HK-2 (cell line): ENCODE measurements at regions not wholly inside any gene's neighbourhood (a gene's known extent, or its start where the extent isn't known, plus 50 kb on each side); places are given as distances from the start of the nearest gene placed in this dataset.

ENCODE experiments used
- DNase-seq: peaks from one replicate; pipeline ENCODE4 v3.0.0-alpha.2; 2018; ENCODE audit not compliant: unreplicated experiment

GRCh38 chr15:37870711-37871110, 63.7 kb upstream of the TMCO5A start:
- DNase-seq: no peak

GRCh38 chr15:37872661-37873060, 61.8 kb upstream of the TMCO5A start:
- DNase-seq: no peak

- DNase-seq: no peak
Observed at GRCh38 chr15:37873336-37873735, 61.1 kb upstream of the TMCO5A start.

DNA sequence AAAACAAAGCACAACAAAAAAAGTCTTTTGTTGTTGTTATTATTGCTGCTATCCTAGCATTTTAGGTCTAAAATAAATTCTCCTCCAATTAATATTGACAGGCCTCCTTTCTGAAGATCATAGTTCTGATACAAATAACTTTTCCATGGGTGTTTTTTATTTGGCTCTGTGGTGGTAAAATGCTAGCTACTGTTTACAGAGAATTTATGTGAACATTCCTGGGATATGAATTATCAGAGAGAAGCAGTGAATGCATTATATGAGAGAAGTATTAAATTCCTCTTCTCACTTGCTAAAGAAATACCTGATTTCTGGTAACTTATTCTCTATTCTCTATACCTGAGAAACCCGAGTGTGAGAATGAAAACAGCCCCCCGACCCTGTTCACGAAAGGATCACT, 57.5 kb upstream of the TMCO5A start:
- no peak for DNase-seq

DNA sequence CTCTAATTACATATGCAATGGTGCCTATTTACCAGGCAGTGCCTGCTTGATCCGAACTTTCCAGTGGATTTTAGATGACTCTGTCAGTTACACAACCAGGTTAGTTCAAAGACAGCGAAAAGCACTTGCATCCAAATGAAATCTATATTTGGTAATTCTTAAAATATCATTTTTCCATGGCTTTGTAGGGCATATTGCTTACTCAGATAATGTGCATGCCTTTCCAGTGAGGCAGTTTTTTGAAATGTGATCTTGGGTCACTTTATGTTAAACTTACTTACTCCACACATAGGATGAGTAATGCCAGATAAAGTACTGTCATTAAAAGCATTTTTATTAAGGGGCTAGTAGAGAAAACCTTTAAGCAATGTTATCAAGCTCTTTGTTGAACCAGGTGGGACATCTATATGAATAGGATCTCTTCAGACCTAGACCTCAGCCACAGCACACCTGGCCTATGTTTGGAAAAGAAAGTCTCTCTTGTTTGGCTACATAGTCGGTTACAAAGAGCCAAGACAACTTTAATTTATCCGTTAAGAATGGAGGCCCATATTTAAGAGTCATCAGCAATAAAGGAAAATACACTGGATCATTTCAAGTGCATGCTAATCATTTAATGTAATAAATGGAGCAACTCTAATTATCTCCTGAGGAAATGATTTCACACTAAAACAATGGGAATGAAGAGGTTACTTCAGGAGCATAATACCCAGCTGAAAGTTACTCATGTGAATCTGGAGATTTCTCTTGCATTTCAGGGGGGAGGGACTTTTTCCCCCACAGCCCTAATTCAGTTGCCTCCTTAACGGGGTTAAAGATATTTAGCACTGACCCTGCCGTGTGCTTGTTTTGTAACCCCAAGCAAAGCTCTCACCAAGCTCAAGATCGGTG, 56.3 kb upstream of the TMCO5A start:
- no peak for DNase-seq

DNA sequence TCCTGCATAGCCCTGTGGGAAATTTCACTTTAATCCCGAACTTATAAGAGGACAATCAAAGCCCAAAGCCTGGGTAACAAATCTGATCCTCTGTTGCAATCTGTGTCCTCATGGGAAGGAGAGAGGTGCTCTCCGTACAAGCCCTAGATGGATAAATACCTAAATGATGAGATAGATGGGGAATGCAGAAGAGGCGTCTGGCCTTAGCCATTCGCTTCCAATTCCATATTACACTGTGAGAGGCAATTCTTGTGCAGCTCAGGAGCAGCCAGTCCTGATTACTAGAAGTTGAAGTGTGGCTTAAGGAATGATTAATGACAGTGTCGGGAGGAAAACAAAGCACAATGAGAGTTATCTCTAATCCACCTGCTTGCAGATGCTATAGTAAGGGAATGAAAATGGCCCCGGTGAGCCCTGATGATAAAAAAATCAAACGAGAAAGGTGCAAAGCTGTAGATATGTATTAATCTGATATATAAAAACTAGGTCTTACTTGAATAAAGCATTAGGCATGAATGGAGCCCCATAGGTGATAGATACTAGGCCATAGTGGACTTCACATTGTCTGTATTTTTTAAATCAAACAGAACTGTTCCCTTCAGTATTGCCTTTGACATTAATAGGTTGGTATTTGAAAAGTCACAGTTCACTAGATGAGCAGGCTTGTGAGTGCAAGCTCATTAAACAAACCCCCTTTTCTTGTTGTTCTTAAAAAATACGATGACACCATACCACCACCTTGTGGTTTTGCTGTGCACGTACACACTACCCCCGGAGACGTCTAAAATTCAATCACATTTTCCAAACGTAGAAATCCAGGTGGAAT, 54.2 kb upstream of the TMCO5A start:
- no peak for DNase-seq

- DNase-seq: no peak
Observed at GRCh38 chr15:37880835-37881153, 53.6 kb upstream of the TMCO5A start.

DNA sequence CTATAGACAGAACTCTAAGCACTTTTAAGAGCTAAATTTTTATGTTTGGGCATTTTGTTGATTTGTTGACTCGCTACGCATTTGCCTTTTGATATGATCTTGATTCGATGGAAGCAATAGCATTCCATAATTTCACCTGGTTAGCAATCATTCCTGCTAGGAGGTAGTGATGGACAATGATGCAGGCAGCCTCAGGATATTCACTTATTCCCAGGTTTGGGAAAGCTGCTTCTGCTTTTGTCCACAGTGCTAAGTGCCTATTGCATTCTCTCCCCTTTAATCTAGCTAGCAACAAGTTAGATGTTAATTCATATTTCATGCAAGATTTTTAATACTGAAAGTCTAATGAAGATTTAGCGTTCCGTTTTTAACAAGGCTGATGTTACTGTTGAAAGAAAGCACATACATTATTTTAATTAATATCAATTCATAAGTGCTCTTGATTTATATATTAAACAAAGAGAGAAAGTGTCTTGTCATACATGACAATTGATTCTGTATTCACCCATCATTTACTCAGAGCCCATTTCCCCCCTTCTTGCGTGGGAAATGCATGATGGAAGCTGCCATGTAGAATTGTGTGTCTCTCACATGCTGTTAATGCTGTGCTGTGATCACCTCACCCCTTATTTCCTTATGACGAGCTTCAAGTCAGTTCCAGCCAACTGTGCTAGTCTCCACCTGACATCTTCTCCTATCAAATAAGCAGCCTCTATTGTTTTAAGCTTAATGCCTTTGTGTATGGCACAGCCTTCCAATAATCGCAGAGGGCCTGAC, 53.0 kb upstream of the TMCO5A start:
- DNase-seq: no peak

DNA sequence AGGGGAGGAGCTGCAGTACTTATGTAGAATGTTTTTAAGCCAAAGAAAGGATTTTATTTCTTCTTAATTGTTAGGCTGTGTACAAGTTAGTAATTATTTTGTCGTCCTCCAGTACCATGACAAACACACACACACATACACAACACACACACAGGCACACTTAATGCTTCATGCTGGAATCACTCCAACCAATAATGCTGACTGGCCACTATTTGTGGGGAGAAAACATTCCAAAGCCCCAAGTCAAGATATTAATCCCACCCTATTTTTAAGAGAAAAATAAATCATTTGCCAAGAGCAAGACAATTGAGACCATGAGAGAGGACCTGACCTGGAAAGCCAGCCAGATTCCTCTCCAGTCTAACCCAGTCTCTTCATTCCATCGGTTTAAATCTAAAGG, 51.8 kb upstream of the TMCO5A start:
- no peak for DNase-seq
